SK-N-SH (cell line): ENCODE measurements at regions not wholly inside any gene's neighbourhood (a gene's known extent, or its start where the extent isn't known, plus 50 kb on each side); places are given as distances from the start of the nearest gene placed in this dataset.

Experiments used
- CTCF ChIA-PET: fragments of 300-600, 350-600 bp; formaldehyde crosslinking; extraction: SDS; loops from one replicate; lab custom pipeline; 2021; lab: Yijun Ruan, JAX
- POLR2A ChIA-PET: fragments of 350-600 bp; sonication (Branson Sonifier 250); formaldehyde crosslinking; extraction: SDS; loops from one replicate; lab custom pipeline; 2020; ENCODE audit warnings: antibody characterized with exemption, inconsistent platforms; lab: Yijun Ruan, JAX
- DNase-seq: peaks from one replicate; pipeline ENCODE4 v3.0.0; 2012
- H2AFZ ChIP-seq: fragments of 200-600 bp; sonication (generic); 2 replicates; pipeline ENCODE4 v1.8.1; 2016; ENCODE audit warnings: antibody characterized with exemption, mild to moderate bottlenecking, low read depth
- H3F3A ChIP-seq: fragments of 200-600 bp; sonication (generic); replicated peaks from 2 replicates; pipeline ENCODE3; 2016; ENCODE audit warnings: antibody characterized with exemption, mild to moderate bottlenecking; ENCODE audit not compliant: insufficient read depth
- H3K27ac ChIP-seq, 2 experiments: fragments of 200-500 bp in 1 of 2; fragments of 200-600 bp in 1 of 2; sonication (Bioruptor generic) in 1 of 2; sonication (generic), shearing (Covaris generic) in 1 of 2; 2 replicates each; pipeline versions ENCODE4 v1.5.1 to v1.6.1; 2014 to 2016; ENCODE audit warnings: low read depth in 2 of 2, inconsistent platforms in 1 of 2, low read length in 1 of 2, mild to moderate bottlenecking in 1 of 2, mixed read lengths in 1 of 2
- H3K27me3 ChIP-seq: fragments of 200-600 bp; sonication (generic), shearing (Covaris generic); 2 replicates; pipeline ENCODE4 v1.6.1; 2016; ENCODE audit warnings: mixed run types; ENCODE audit not compliant: insufficient read depth
- H3K36me3 ChIP-seq, 2 experiments: fragments of 200-500 bp in 1 of 2; fragments of 200-600 bp in 1 of 2; sonication (Bioruptor generic) in 1 of 2; sonication (generic) in 1 of 2; replicated peaks in 1 of 2; 2 replicates each; pipeline versions ENCODE3 to v1.5.1; 2014 to 2016; ENCODE audit warnings: low read length in 1 of 2, mild to moderate bottlenecking in 1 of 2; ENCODE audit not compliant: insufficient read depth in 2 of 2, control insufficient read depth in 1 of 2
- H3K4me1 ChIP-seq, 2 experiments: fragments of 200-500 bp in 1 of 2; fragments of 200-600 bp in 1 of 2; sonication (Bioruptor generic) in 1 of 2; sonication (generic), shearing (Covaris generic) in 1 of 2; 2 replicates each; pipeline versions ENCODE4 v1.5.1 to v1.6.1; 2014 to 2016; ENCODE audit warnings: low read depth in 1 of 2, low read length in 1 of 2, mixed run types in 1 of 2; ENCODE audit not compliant: insufficient read depth in 2 of 2, control insufficient read depth in 1 of 2
- H3K4me2 ChIP-seq: fragments of 200-600 bp; sonication (generic), shearing (Covaris generic); 2 replicates; pipeline ENCODE4 v1.6.1; 2017; ENCODE audit warnings: mixed run types
- H3K4me3 ChIP-seq, 2 experiments: fragments of 200-500 bp in 1 of 2; fragments of 200-600 bp in 1 of 2; sonication (Bioruptor generic) in 1 of 2; sonication (generic), shearing (Covaris generic) in 1 of 2; 2 replicates each; pipeline versions ENCODE4 v1.5.1 to v1.8.1; 2014 to 2016; ENCODE audit warnings: low read depth in 2 of 2, inconsistent platforms in 1 of 2, low read length in 1 of 2, mild to moderate bottlenecking in 1 of 2, mixed read lengths in 1 of 2, moderate library complexity in 1 of 2
- H3K79me2 ChIP-seq: fragments of 200-600 bp; sonication (generic); 2 replicates; pipeline ENCODE4 v1.8.1; 2017; ENCODE audit warnings: mild to moderate bottlenecking; ENCODE audit not compliant: insufficient read depth
- H3K9ac ChIP-seq: fragments of 200-600 bp; sonication (generic); 2 replicates; pipeline ENCODE4 v1.6.1; 2017; ENCODE audit warnings: mixed run types
- H3K9me2 ChIP-seq: fragments of 200-600 bp; sonication (generic); 2 replicates; pipeline ENCODE4 v1.6.1; 2017; ENCODE audit warnings: mixed run types
- H3K9me3 ChIP-seq: fragments of 200-600 bp; sonication (generic); 2 replicates; pipeline ENCODE4 v1.6.1; 2017; ENCODE audit warnings: mixed run types, mild to moderate bottlenecking, moderate library complexity
- H4K20me1 ChIP-seq: fragments of 200-600 bp; sonication (generic); 2 replicates; pipeline ENCODE4 v1.6.1; 2017; ENCODE audit warnings: mild to moderate bottlenecking, mixed run types; ENCODE audit not compliant: insufficient read depth
- CTCF ChIP-seq: fragments of 200-600 bp; sonication (generic); IDR thresholded peaks from 2 replicates; pipeline ENCODE4 v1.6.1; 2017; ENCODE audit warnings: antibody characterized with exemption, mild to moderate bottlenecking, moderate library complexity
- ELF1 ChIP-seq: IDR thresholded peaks from 2 replicates; pipeline ENCODE4 v1.4.0; 2012
- FOXJ3 ChIP-seq: sonication (generic); formaldehyde crosslinking; IDR thresholded peaks from 2 replicates; pipeline ENCODE4 v1.5.1; 2020; ENCODE audit warnings: mild to moderate bottlenecking, missing genetic modification reagents
- IRF3 ChIP-seq: fragments of 150-350 bp; IDR thresholded peaks from 2 replicates; pipeline ENCODE4 v1.6.1; 2016; ENCODE audit warnings: mild to moderate bottlenecking, low read depth, low read length
- JUND ChIP-seq: IDR thresholded peaks from 2 replicates; pipeline ENCODE4 v1.4.0; 2012
- MXI1 ChIP-seq: IDR thresholded peaks from 2 replicates; pipeline ENCODE4 v1.6.1; 2012; ENCODE audit warnings: mild to moderate bottlenecking, low read depth, low read length, improper control_type of control experiment
- NFIC ChIP-seq: IDR thresholded peaks from 2 replicates; pipeline ENCODE4 v1.4.0; 2012; ENCODE audit warnings: borderline replicate concordance
- NRF1 ChIP-seq: IDR thresholded peaks from 2 replicates; pipeline ENCODE4 v1.6.1; 2012; ENCODE audit warnings: low read depth, mild to moderate bottlenecking, low read length
- PBX3 ChIP-seq: IDR thresholded peaks from 2 replicates; pipeline ENCODE4; 2012
- RAD21 ChIP-seq: IDR thresholded peaks from 2 replicates; pipeline ENCODE4 v1.6.1; 2012; ENCODE audit warnings: mild to moderate bottlenecking, low read length
- RCOR1 ChIP-seq: fragments of 150-350 bp; IDR thresholded peaks from 2 replicates; pipeline ENCODE4 v1.6.1; 2017; ENCODE audit warnings: antibody characterized with exemption, low read length
- SIN3A ChIP-seq: IDR thresholded peaks from 2 replicates; pipeline ENCODE4 v1.6.1; 2012; ENCODE audit warnings: low read depth, mild to moderate bottlenecking, low read length, moderate library complexity, borderline replicate concordance
- SMC3 ChIP-seq: IDR thresholded peaks from 2 replicates; pipeline ENCODE4 v1.6.1; 2012; ENCODE audit warnings: low read depth, low read length, improper control_type of control experiment
- TCF12 ChIP-seq: IDR thresholded peaks from 2 replicates; pipeline ENCODE4 v1.4.0; 2012
- USF1 ChIP-seq: IDR thresholded peaks from 2 replicates; pipeline ENCODE4 v1.4.0; 2012; ENCODE audit warnings: low read depth, borderline replicate concordance
- USF2 ChIP-seq: fragments of 150-350 bp; IDR thresholded peaks from 2 replicates; pipeline ENCODE4 v1.6.1; 2017; ENCODE audit warnings: antibody characterized with exemption, low read length, low read depth, borderline replicate concordance
- WGBS: methylation state at CpG from one replicate; pipeline ENCODE4 v1.1.6; 2017; ENCODE audit warnings: low lambda C conversion rate; 5-methylcytosine and 5-hydroxymethylcytosine counted together

GRCh38 chr1:47621977-47622376, 184.1 kb downstream of the FOXD2 start:
- no peaks in the 10 kb centered on the region for H3F3A ChIP-seq
- H3K36me3 ChIP-seq = no peaks in the 10 kb centered on the region
- no peak overlapping the region for H3K27ac ChIP-seq
- H3K4me3 ChIP-seq = no peak overlapping the region
- H2AFZ ChIP-seq = no peak overlapping the region
- H3K79me2 ChIP-seq = no peaks in the 10 kb centered on the region
- POLR2A ChIA-PET = no interaction called here
- no peak overlapping the region for H3K4me2 ChIP-seq
- peaks cover 0 to 18% of the 10 kb centered on the region in 2 experiments; a peak in 1 of 4 replicates for H3K4me1 ChIP-seq
- no peaks in the 10 kb centered on the region for H3K9me3 ChIP-seq
- 19% methylated on average over 3 of the region's 3 CpGs for WGBS
- H3K9me2 ChIP-seq = no peaks in the 10 kb centered on the region
- CTCF ChIA-PET = no interaction called here
- no peak for DNase-seq
- no peaks in the 10 kb centered on the region; the same call in 1 of the 2 replicates for H3K27me3 ChIP-seq
- H4K20me1 ChIP-seq = no peaks in the 10 kb centered on the region
- no peak for TF ChIP-seq NRF1
- TF ChIP-seq RAD21 = no peak
- no peak for TF ChIP-seq RCOR1
- TF ChIP-seq ELF1 = no peak
- TF ChIP-seq IRF3 = no peak
- no peak for TF ChIP-seq MXI1
- TF ChIP-seq JUND = no peak
- TF ChIP-seq NFIC = no peak
- TF ChIP-seq PBX3 = no peak
- TF ChIP-seq SMC3 = no peak
- no peak for TF ChIP-seq FOXJ3 (CRISPR knock-in tag)
- no peak overlapping the region for H3K9ac ChIP-seq

- Histone ChIP-seq H3K9ac (no peak overlapping the region), H3K4me3 (no peak overlapping the region), H3K9me3 (no peaks in the 10 kb centered on the region), H3K4me1 (peaks cover 0 to 28% of the 10 kb centered on the region in 2 experiments; a peak in 1 of 4 replicates), H3K4me2 (no peak overlapping the region), H3K79me2 (no peaks in the 10 kb centered on the region), H3F3A (no peaks in the 10 kb centered on the region), H4K20me1 (no peaks in the 10 kb centered on the region), H3K9me2 (no peaks in the 10 kb centered on the region), H2AFZ (no peak overlapping the region), H3K36me3 (no peaks in the 10 kb centered on the region), H3K27ac (no peak overlapping the region), H3K27me3 (no peaks in the 10 kb centered on the region)
- TF ChIP-seq CTCF (no peak), SIN3A (no peak), USF1 (no peak), USF2 (no peak), TCF12 (no peak), FOXJ3 (CRISPR knock-in tag) (no peak), NRF1 (no peak), JUND (no peak), IRF3 (no peak)
- POLR2A ChIA-PET = no interaction called here
- WGBS = 43% methylated on average over 8 of the region's 8 CpGs
- no peak for DNase-seq
- CTCF ChIA-PET = no interaction called here
These were observed 185.1 kb downstream of the FOXD2 start for GRCh38 chr1:47622776-47623556.
